Caki2 (cell line): ENCODE measurements at regions not wholly inside any gene's neighbourhood (a gene's known extent, or its start where the extent isn't known, plus 50 kb on each side); places are given as distances from the start of the nearest gene placed in this dataset.

Experiments
- DNase-seq: peaks from one replicate; pipeline ENCODE4 v3.0.0-alpha.2; 2015; ENCODE audit warnings: low read depth
- in situ Hi-C: cut with HindIII; loops from 2 replicates; pipeline ENCODE4 v1.10.0; 2016; ENCODE audit warnings: low sequenced_read_pairs, low pct_unique_long_range_greater_than_20kb, mixed read lengths

- in situ Hi-C loops: no loop called here
- no peak for DNase-seq
These were observed 191.6 kb downstream of the UQCRFS1 start for GRCh38 chr19:29021232-29021916.

GRCh38 chr19:29019403-29019802 is 193.5 kb downstream of the UQCRFS1 start:
- DNase-seq: no peak
- in situ Hi-C loops: no loop called here

GRCh38 chr19:29018542-29018941 is 194.4 kb downstream of the UQCRFS1 start:
- no peak for DNase-seq
- in situ Hi-C loops: no loop called here

- in situ Hi-C loops: no loop called here
- no peak for DNase-seq
These were observed 195.2 kb downstream of the UQCRFS1 start for GRCh38 chr19:29017788-29018187.

GRCh38 chr19:29016926-29017760 is 195.8 kb downstream of the UQCRFS1 start:
- in situ Hi-C loops: no loop called here
- DNase-seq: no peak

GRCh38 chr19:29016353-29016752 is 196.6 kb downstream of the UQCRFS1 start:
- no peak for DNase-seq
- in situ Hi-C loops: no loop called here

- in situ Hi-C loops: no loop called here
- DNase-seq: no peak
These were observed 197.4 kb downstream of the UQCRFS1 start for GRCh38 chr19:29015569-29015968.

- in situ Hi-C loops: no loop called here
- no peak for DNase-seq
These were observed 198.0 kb downstream of the UQCRFS1 start for GRCh38 chr19:29014857-29015436.

- in situ Hi-C loops: no loop called here
- no peak for DNase-seq
These were observed 199.0 kb downstream of the UQCRFS1 start for GRCh38 chr19:29013988-29014387.

GRCh38 chr19:29013325-29013724 is 199.6 kb downstream of the UQCRFS1 start:
- in situ Hi-C loops: no loop called here
- no peak for DNase-seq

- DNase-seq: no peak
- in situ Hi-C loops: no loop called here
These were observed 200.5 kb downstream of the UQCRFS1 start for GRCh38 chr19:29012457-29012856.

GRCh38 chr19:29010276-29010675 is 202.7 kb downstream of the UQCRFS1 start:
- in situ Hi-C loops: no loop called here
- no peak for DNase-seq

- peak; percentile 44 for DNase-seq
- in situ Hi-C loops: no loop called here
These were observed 206.8 kb downstream of the UQCRFS1 start for GRCh38 chr19:29006057-29006735.

- in situ Hi-C loops: no loop called here
- DNase-seq: no peak
These were observed 208.2 kb downstream of the UQCRFS1 start for GRCh38 chr19:29004796-29005195.

- DNase-seq: no peak
- in situ Hi-C loops: no loop called here
These were observed 209.1 kb downstream of the UQCRFS1 start for GRCh38 chr19:29003641-29004409.

- DNase-seq: no peak
- in situ Hi-C loops: no loop called here
These were observed 210.6 kb downstream of the UQCRFS1 start for GRCh38 chr19:29002336-29002735.

- in situ Hi-C loops: no loop called here
- DNase-seq: no peak
These were observed 211.2 kb downstream of the UQCRFS1 start for GRCh38 chr19:29001597-29002245.

- in situ Hi-C loops: no loop called here
- DNase-seq: peak; percentile 57
These were observed 211.8 kb downstream of the UQCRFS1 start for GRCh38 chr19:29001141-29001581.
